GM12878 (cell line): ENCODE measurements at regions not wholly inside any gene's neighbourhood (a gene's known extent, or its start where the extent isn't known, plus 50 kb on each side); places are given as distances from the start of the nearest gene placed in this dataset.

Experiments used
- ATAC-seq: fragments of 200-7000 bp; cut with Tn5 transposase; 3 replicates; pipeline ENCODE4 v1.9.1; 2020; ENCODE audit warnings: mild to moderate bottlenecking, moderate library complexity
- BruUV-seq: library from RNA; stranded (reverse); fragments of 400-500 nt; replicated peaks from 2 replicates; lab custom pipeline; 2021; lab: Mats Ljungman, UMichigan
- CTCF ChIA-PET: fragments of 300-600 bp; sonication (Branson Sonifier 250); formaldehyde crosslinking; extraction: SDS; loops from one replicate; lab custom pipeline; 2021; ENCODE audit warnings: inconsistent platforms; lab: Yijun Ruan, JAX
- POLR2A ChIA-PET: fragments of 350-600 bp; formaldehyde crosslinking; extraction: SDS; loops from one replicate; lab custom pipeline; 2021; ENCODE audit warnings: inconsistent platforms; lab: Charles Lee
- RAD21 ChIA-PET: fragments of 300-600 bp; sonication (Branson Sonifier 250); formaldehyde crosslinking; loops from one replicate; lab custom pipeline; 2023; ENCODE audit warnings: antibody characterized with exemption; ENCODE audit not compliant: unreplicated experiment; lab: Charles Lee
- SMC1A ChIA-PET: fragments of 300-600 bp; sonication (Branson Sonifier 250); formaldehyde crosslinking; loops from one replicate; lab custom pipeline; 2023; ENCODE audit not compliant: unreplicated experiment, uncharacterized antibody; lab: Charles Lee
- DNase-seq: peaks from one replicate; pipeline ENCODE4 v3.0.0-alpha.2; 2011; ENCODE audit warnings: low read depth, low spot score
- FAIRE-seq: peaks from 3 replicates; lab custom pipeline; 2011; peaks lifted over from hg19 to GRCh38; lab: Jason Lieb, UNC
- H2AFZ ChIP-seq: 2 replicates; pipeline ENCODE4 v1.6.0; 2011; ENCODE audit warnings: low read depth, low read length, control low read depth; ENCODE audit not compliant: control insufficient read depth
- H3K27ac ChIP-seq: 2 replicates; pipeline ENCODE4 v1.5.1; 2011; ENCODE audit warnings: control low read depth; ENCODE audit not compliant: control insufficient read depth, insufficient read depth
- H3K27me3 ChIP-seq, 2 experiments: replicated peaks in 1 of 2; 2 replicates each; pipeline versions ENCODE4 v1.6.0 to v1.6.1; 2011; ENCODE audit warnings: low read length in 1 of 2; ENCODE audit not compliant: control insufficient read depth in 2 of 2, insufficient read depth in 2 of 2
- H3K36me3 ChIP-seq, 2 experiments: 2 replicates each; pipeline ENCODE4 v1.5.1; 2011; ENCODE audit warnings: low read length in 1 of 2; ENCODE audit not compliant: control insufficient read depth in 2 of 2, insufficient read depth in 2 of 2
- H3K4me1 ChIP-seq: 2 replicates; pipeline ENCODE4 v1.6.1; 2011; ENCODE audit warnings: mild to moderate bottlenecking, low read length, moderate library complexity, mixed read lengths; ENCODE audit not compliant: control insufficient read depth, insufficient read depth
- H3K4me2 ChIP-seq: 2 replicates; pipeline ENCODE4 v1.6.0; 2011; ENCODE audit warnings: control low read depth; ENCODE audit not compliant: control insufficient read depth, insufficient read depth
- H3K4me3 ChIP-seq: fragments of 200-600 bp; sonication (generic); 2 replicates; pipeline ENCODE4 v1.5.1; 2016
- H3K79me2 ChIP-seq: 2 replicates; pipeline ENCODE4 v1.6.0; 2011; ENCODE audit warnings: low read length; ENCODE audit not compliant: control insufficient read depth, insufficient read depth
- H3K9ac ChIP-seq: 2 replicates; pipeline ENCODE4 v1.8.0; 2011; ENCODE audit warnings: low read length, control low read depth, mixed read lengths; ENCODE audit not compliant: control insufficient read depth, insufficient read depth
- H3K9me3 ChIP-seq: replicated peaks from 3 replicates; pipeline ENCODE4 v1.5.1; 2011; ENCODE audit warnings: mild to moderate bottlenecking, low read length; ENCODE audit not compliant: control insufficient read depth, insufficient read depth
- H4K20me1 ChIP-seq: 2 replicates; pipeline ENCODE4 v1.6.0; 2011; ENCODE audit not compliant: control insufficient read depth, insufficient read depth
- CEBPB ChIP-seq, 2 experiments: fragments of 150-350 bp in 1 of 2; IDR thresholded peaks; 2 replicates each; pipeline ENCODE4 v1.6.1; 2012 to 2014; ENCODE audit warnings: low read depth in 2 of 2, low read length in 2 of 2, borderline replicate concordance in 1 of 2, inconsistent platforms in 1 of 2
- CHD4 ChIP-seq: fragments of 200-600 bp; sonication (generic); IDR thresholded peaks from 2 replicates; pipeline ENCODE4 v1.6.1; 2016; ENCODE audit warnings: mild to moderate bottlenecking
- EP300 ChIP-seq, 2 experiments: fragments of 150-350 bp in 1 of 2; IDR thresholded peaks; 2 replicates each; pipeline ENCODE4 v1.6.1; 2011 to 2012; ENCODE audit warnings: low read depth in 2 of 2, low read length in 2 of 2, borderline replicate concordance in 1 of 2, improper control_type of control experiment in 1 of 2, inconsistent platforms in 1 of 2; ENCODE audit not compliant: control insufficient read depth in 1 of 2
- HDGF ChIP-seq: fragments of 450-650 bp; IDR thresholded peaks from 2 replicates; pipeline ENCODE4 v1.6.1; 2016; ENCODE audit warnings: antibody characterized with exemption
- LARP7 ChIP-seq: fragments of 450-650 bp; IDR thresholded peaks from 2 replicates; pipeline ENCODE4 v1.6.1; 2017; ENCODE audit warnings: mild to moderate bottlenecking
- POLR2A ChIP-seq: IDR thresholded peaks from 2 replicates; pipeline ENCODE4 v1.6.1; 2011; ENCODE audit warnings: low read depth, mild to moderate bottlenecking, low read length
- RFX5 ChIP-seq: IDR thresholded peaks from 2 replicates; pipeline ENCODE4 v1.6.1; 2011; ENCODE audit warnings: low read depth, low read length, improper control_type of control experiment
- SMC3 ChIP-seq: IDR thresholded peaks from 2 replicates; pipeline ENCODE4 v1.6.1; 2011; ENCODE audit warnings: low read length, improper control_type of control experiment, borderline replicate concordance
- SP1 ChIP-seq: IDR thresholded peaks from one replicate; pipeline ENCODE4 v1.6.1; 2011; ENCODE audit warnings: low read depth, low read length
- SPI1 ChIP-seq: IDR thresholded peaks from 2 replicates; pipeline ENCODE4 v1.6.1; 2011; ENCODE audit warnings: low read depth, mild to moderate bottlenecking, low read length, moderate library complexity, borderline replicate concordance; ENCODE audit not compliant: insufficient read depth
- ZSCAN29 ChIP-seq: fragments of 450-650 bp; IDR thresholded peaks from 2 replicates; pipeline ENCODE4 v1.6.1; 2017; ENCODE audit warnings: mild to moderate bottlenecking, moderate library complexity
- WGBS: methylation state at CpG from one replicate; pipeline ENCODE4 v1.1.6; 2016; ENCODE audit warnings: low lambda C conversion rate; ENCODE audit not compliant: insufficient replicate concordance, insufficient coverage; ENCODE audit errors: missing lambda C conversion rate; 5-methylcytosine and 5-hydroxymethylcytosine counted together
- in situ Hi-C: fragments of 300-500 bp; cut with MboI; formaldehyde crosslinking; loops from 9 replicates; pipeline ENCODE4 v1.14.3; 2018; ENCODE audit warnings: mixed read lengths
- intact Hi-C: fragments of 100-400 bp; cut with micrococcal nuclease; formaldehyde crosslinking; loops from one replicate; pipeline ENCODE4 v1.14.2; 2022; ENCODE audit not compliant: unreplicated experiment
- TF ChIP-seq, protein P1 (sequence below): fragments of 450-650 bp; IDR thresholded peaks from 2 replicates; pipeline ENCODE4 v1.6.1; 2014; ENCODE audit warnings: mild to moderate bottlenecking

DNA sequence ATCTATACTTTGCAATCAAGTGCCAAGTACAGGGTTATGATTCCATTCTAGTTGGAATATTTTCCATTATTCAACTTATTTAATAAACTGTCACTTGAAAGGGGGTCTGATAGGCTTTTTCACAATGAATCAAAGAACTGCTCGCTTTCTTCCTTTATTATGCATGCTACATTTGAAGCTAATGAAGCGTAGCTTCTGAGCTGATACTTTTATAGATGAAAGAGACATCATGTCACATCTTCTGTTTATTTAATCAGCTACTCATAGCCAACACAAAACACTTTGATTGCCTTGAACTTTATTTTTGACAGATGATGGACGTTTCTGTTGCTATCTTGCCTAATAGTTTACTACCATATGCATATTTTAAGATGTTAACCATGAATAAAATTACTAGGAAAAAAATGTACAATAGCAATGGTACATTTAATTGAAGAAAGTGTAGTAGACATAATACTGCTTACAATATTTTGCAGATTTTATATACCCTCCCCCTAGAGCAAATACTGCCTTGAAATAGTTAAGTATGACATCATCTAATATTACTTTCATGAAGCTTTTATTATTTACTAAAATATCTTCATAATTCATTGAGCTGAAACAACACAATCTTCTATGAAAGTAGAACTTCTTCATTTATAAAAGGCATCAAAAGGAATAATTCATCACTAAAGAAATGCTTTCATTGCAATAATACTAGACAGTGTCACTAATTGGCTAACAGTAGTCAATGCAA, 529.3 kb upstream of the TYRP1 start:
- intact Hi-C loops (no loop called here), in situ Hi-C loops (no loop called here)
- POLR2A ChIA-PET, result no interaction called here
- Histone ChIP-seq H3K36me3 (no peaks in the 10 kb centered on the region), H3K4me3 (no peak overlapping the region), H3K27ac (no peak overlapping the region), H2AFZ (no peak overlapping the region), H4K20me1 (no peaks in the 10 kb centered on the region), H3K9me3 (no peaks in the 10 kb centered on the region), H3K4me2 (no peak overlapping the region), H3K27me3 (no peaks in the 10 kb centered on the region), H3K9ac (no peak overlapping the region), H3K4me1 (no peaks in the 10 kb centered on the region), H3K79me2 (no peaks in the 10 kb centered on the region)
- FAIRE-seq, result no peak
- CTCF ChIA-PET, result interaction anchor here (0.7 kb wide), 1 partner anchor 197 kb away, joined by 3 read pairs; no protein-coding TSS in a partner anchor
- WGBS, result 3% methylated on average over 3 of the region's 3 CpGs
- TF ChIP-seq, protein P1, sequence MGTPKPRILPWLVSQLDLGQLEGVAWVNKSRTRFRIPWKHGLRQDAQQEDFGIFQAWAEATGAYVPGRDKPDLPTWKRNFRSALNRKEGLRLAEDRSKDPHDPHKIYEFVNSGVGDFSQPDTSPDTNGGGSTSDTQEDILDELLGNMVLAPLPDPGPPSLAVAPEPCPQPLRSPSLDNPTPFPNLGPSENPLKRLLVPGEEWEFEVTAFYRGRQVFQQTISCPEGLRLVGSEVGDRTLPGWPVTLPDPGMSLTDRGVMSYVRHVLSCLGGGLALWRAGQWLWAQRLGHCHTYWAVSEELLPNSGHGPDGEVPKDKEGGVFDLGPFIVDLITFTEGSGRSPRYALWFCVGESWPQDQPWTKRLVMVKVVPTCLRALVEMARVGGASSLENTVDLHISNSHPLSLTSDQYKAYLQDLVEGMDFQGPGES, result no peak
- TF ChIP-seq SP1, result no peak
- TF ChIP-seq SPI1, result no peak
- no peak for TF ChIP-seq SMC3
- TF ChIP-seq POLR2A, result no peak
- no peak for TF ChIP-seq ZSCAN29
- TF ChIP-seq EP300 (IDR thresholded peaks at IDR 0.05; ENCODE audit: borderline replicate concordance in 1 of 2, control insufficient read depth in 1 of 2, low read depth in 2 of 2, low read length in 2 of 2), result no peak
- no peak for TF ChIP-seq LARP7
- no peak for TF ChIP-seq RFX5
- no peak for TF ChIP-seq CEBPB (IDR thresholded peaks at IDR 0.05; ENCODE audit: borderline replicate concordance in 1 of 2, low read depth in 2 of 2, low read length in 2 of 2)
- TF ChIP-seq CHD4, result no peak
- no peak for TF ChIP-seq HDGF
- ATAC-seq, result no peak
- no peak for DNase-seq
- no TSS peak for BruUV-seq
- SMC1A ChIA-PET, result no interaction called here
- RAD21 ChIA-PET, result no interaction called here
